GM12878 (cell line): ENCODE measurements at regions not wholly inside any gene's neighbourhood (a gene's known extent, or its start where the extent isn't known, plus 50 kb on each side); places are given as distances from the start of the nearest gene placed in this dataset.

Experiments used
- ATAC-seq: fragments of 200-7000 bp; cut with Tn5 transposase; 3 replicates; pipeline ENCODE4 v1.9.1; 2020; ENCODE audit warnings: mild to moderate bottlenecking, moderate library complexity
- BruUV-seq: library from RNA; stranded (reverse); fragments of 400-500 nt; replicated peaks from 2 replicates; lab custom pipeline; 2021; lab: Mats Ljungman, UMichigan
- CTCF ChIA-PET: fragments of 300-600 bp; sonication (Branson Sonifier 250); formaldehyde crosslinking; extraction: SDS; loops from one replicate; lab custom pipeline; 2021; ENCODE audit warnings: inconsistent platforms; lab: Yijun Ruan, JAX
- POLR2A ChIA-PET: fragments of 350-600 bp; formaldehyde crosslinking; extraction: SDS; loops from one replicate; lab custom pipeline; 2021; ENCODE audit warnings: inconsistent platforms; lab: Charles Lee
- RAD21 ChIA-PET: fragments of 300-600 bp; sonication (Branson Sonifier 250); formaldehyde crosslinking; loops from one replicate; lab custom pipeline; 2023; ENCODE audit warnings: antibody characterized with exemption; ENCODE audit not compliant: unreplicated experiment; lab: Charles Lee
- SMC1A ChIA-PET: fragments of 300-600 bp; sonication (Branson Sonifier 250); formaldehyde crosslinking; loops from one replicate; lab custom pipeline; 2023; ENCODE audit not compliant: unreplicated experiment, uncharacterized antibody; lab: Charles Lee
- DNase-seq: peaks from one replicate; pipeline ENCODE4 v3.0.0-alpha.2; 2011; ENCODE audit warnings: low read depth, low spot score
- FAIRE-seq: peaks from 3 replicates; lab custom pipeline; 2011; peaks lifted over from hg19 to GRCh38; lab: Jason Lieb, UNC
- H2AFZ ChIP-seq: 2 replicates; pipeline ENCODE4 v1.6.0; 2011; ENCODE audit warnings: low read depth, low read length, control low read depth; ENCODE audit not compliant: control insufficient read depth
- H3K27ac ChIP-seq: 2 replicates; pipeline ENCODE4 v1.5.1; 2011; ENCODE audit warnings: control low read depth; ENCODE audit not compliant: control insufficient read depth, insufficient read depth
- H3K27me3 ChIP-seq, 2 experiments: replicated peaks in 1 of 2; 2 replicates each; pipeline versions ENCODE4 v1.6.0 to v1.6.1; 2011; ENCODE audit warnings: low read length in 1 of 2; ENCODE audit not compliant: control insufficient read depth in 2 of 2, insufficient read depth in 2 of 2
- H3K36me3 ChIP-seq, 2 experiments: 2 replicates each; pipeline ENCODE4 v1.5.1; 2011; ENCODE audit warnings: low read length in 1 of 2; ENCODE audit not compliant: control insufficient read depth in 2 of 2, insufficient read depth in 2 of 2
- H3K4me1 ChIP-seq: 2 replicates; pipeline ENCODE4 v1.6.1; 2011; ENCODE audit warnings: mild to moderate bottlenecking, low read length, moderate library complexity, mixed read lengths; ENCODE audit not compliant: control insufficient read depth, insufficient read depth
- H3K4me2 ChIP-seq: 2 replicates; pipeline ENCODE4 v1.6.0; 2011; ENCODE audit warnings: control low read depth; ENCODE audit not compliant: control insufficient read depth, insufficient read depth
- H3K4me3 ChIP-seq: fragments of 200-600 bp; sonication (generic); 2 replicates; pipeline ENCODE4 v1.5.1; 2016
- H3K79me2 ChIP-seq: 2 replicates; pipeline ENCODE4 v1.6.0; 2011; ENCODE audit warnings: low read length; ENCODE audit not compliant: control insufficient read depth, insufficient read depth
- H3K9ac ChIP-seq: 2 replicates; pipeline ENCODE4 v1.8.0; 2011; ENCODE audit warnings: low read length, control low read depth, mixed read lengths; ENCODE audit not compliant: control insufficient read depth, insufficient read depth
- H3K9me3 ChIP-seq: replicated peaks from 3 replicates; pipeline ENCODE4 v1.5.1; 2011; ENCODE audit warnings: mild to moderate bottlenecking, low read length; ENCODE audit not compliant: control insufficient read depth, insufficient read depth
- H4K20me1 ChIP-seq: 2 replicates; pipeline ENCODE4 v1.6.0; 2011; ENCODE audit not compliant: control insufficient read depth, insufficient read depth
- CHD1 ChIP-seq: IDR thresholded peaks from 2 replicates; pipeline ENCODE4 v1.6.1; 2012; ENCODE audit warnings: low read depth, low read length, improper control_type of control experiment
- TCF3 ChIP-seq: IDR thresholded peaks from 2 replicates; pipeline ENCODE4 v1.6.1; 2012; ENCODE audit warnings: low read depth, mild to moderate bottlenecking, low read length, borderline replicate concordance; ENCODE audit not compliant: insufficient read depth
- ZBTB33 ChIP-seq: fragments of 450-650 bp; IDR thresholded peaks from 2 replicates; pipeline ENCODE4 v1.6.1; 2017; ENCODE audit warnings: mild to moderate bottlenecking
- WGBS: methylation state at CpG from one replicate; pipeline ENCODE4 v1.1.6; 2016; ENCODE audit warnings: low lambda C conversion rate; ENCODE audit not compliant: insufficient replicate concordance, insufficient coverage; ENCODE audit errors: missing lambda C conversion rate; 5-methylcytosine and 5-hydroxymethylcytosine counted together
- in situ Hi-C: fragments of 300-500 bp; cut with MboI; formaldehyde crosslinking; loops from 9 replicates; pipeline ENCODE4 v1.14.3; 2018; ENCODE audit warnings: mixed read lengths
- intact Hi-C: fragments of 100-400 bp; cut with micrococcal nuclease; formaldehyde crosslinking; loops from one replicate; pipeline ENCODE4 v1.14.2; 2022; ENCODE audit not compliant: unreplicated experiment

GRCh38 chr16:85428899-85429775, 184.0 kb upstream of the GSE1 start:
- intact Hi-C loops: loop anchor here (1.0 to 10.0 kb wide), 2 partner anchors 124 to 314 kb away; no protein-coding TSS in a partner anchor
- H3K4me1 ChIP-seq: no peaks in the 10 kb centered on the region
- no peaks in the 10 kb centered on the region for H3K36me3 ChIP-seq
- ChIA-PET CTCF (interaction anchor here (0.6 to 3.6 kb wide), 15 partner anchors 8 to 375 kb away, joined by 3 to 17 read pairs (median 4); partner anchors contain the start of gene CIBAR2), RAD21 (interaction anchor here (1.0 to 1.3 kb wide), 4 partner anchors 124 to 314 kb away, joined by 3 to 5 read pairs (median 4); no protein-coding TSS in a partner anchor), SMC1A (interaction anchor here (1.5 kb wide), 1 partner anchor 187 kb away, joined by 7 read pairs; no protein-coding TSS in a partner anchor)
- no TSS peak for BruUV-seq
- H2AFZ ChIP-seq: no peak overlapping the region
- H3K4me3 ChIP-seq: no peak overlapping the region
- no peak for FAIRE-seq
- DNase-seq: no peak
- H3K4me2 ChIP-seq: no peak overlapping the region
- TF ChIP-seq TCF3: no peak
- no peak for TF ChIP-seq CHD1
- TF ChIP-seq ZBTB33: no peak
- TF ChIP-seq, all 136 proteins: peak for 0
- H3K9ac ChIP-seq: no peak overlapping the region
- H3K27ac ChIP-seq: no peak overlapping the region
- no peaks in the 10 kb centered on the region for H4K20me1 ChIP-seq
- in situ Hi-C loops: loop anchor here (25.0 kb wide), 1 partner anchor 183 kb away; the partner anchor contains the start of gene GSE1
- H3K9me3 ChIP-seq: no peaks in the 10 kb centered on the region
- no peaks in the 10 kb centered on the region for H3K79me2 ChIP-seq
- no peak for ATAC-seq
- POLR2A ChIA-PET: no interaction called here
- H3K27me3 ChIP-seq: peaks cover 0 to 3% of the 10 kb centered on the region in 2 experiments; a peak in 2 of 4 replicates
- 28% methylated on average over 25 of the region's 25 CpGs for WGBS
